ENCODE measurements at regions not wholly inside any gene's neighbourhood (a gene's known extent, or its start where the extent isn't known, plus 50 kb on each side); places are given as distances from the start of the nearest gene placed in this dataset.

- no peak for DNase-seq
Measured at GRCh38 chr1:193613041-193613440, 426.6 kb upstream of the B3GALT2 start.

GRCh38 chr1:193609592-193609991 lies 423.2 kb upstream of the B3GALT2 start:
- DNase-seq: no peak

- no peak for DNase-seq
Measured at GRCh38 chr1:193607787-193608186, 421.4 kb upstream of the B3GALT2 start.

- no peak for DNase-seq
Measured at GRCh38 chr1:193606035-193606434, 419.6 kb upstream of the B3GALT2 start.

GRCh38 chr1:193602705-193603104 lies 416.3 kb upstream of the B3GALT2 start:
- no peak for DNase-seq

GRCh38 chr1:193593147-193593885 lies 406.9 kb upstream of the B3GALT2 start:
- no peak for DNase-seq

GRCh38 chr1:193592317-193592716 lies 405.9 kb upstream of the B3GALT2 start:
- no peak for DNase-seq

GRCh38 chr1:193590102-193590501 lies 403.7 kb upstream of the B3GALT2 start:
- no peak for DNase-seq

- no peak for DNase-seq
Measured at GRCh38 chr1:193589597-193590040, 403.2 kb upstream of the B3GALT2 start.

GRCh38 chr1:193588311-193589082 lies 402.1 kb upstream of the B3GALT2 start:
- no peak for DNase-seq

- no peak for DNase-seq
Measured at GRCh38 chr1:193584731-193585239, 398.4 kb upstream of the B3GALT2 start.

- DNase-seq: no peak
Measured at GRCh38 chr1:193581341-193581740, 394.9 kb upstream of the B3GALT2 start.

GRCh38 chr1:193580419-193580818 lies 394.0 kb upstream of the B3GALT2 start:
- no peak for DNase-seq

GRCh38 chr1:193579323-193579722 lies 392.9 kb upstream of the B3GALT2 start:
- DNase-seq: no peak

- DNase-seq: no peak
Measured at GRCh38 chr1:193574913-193575312, 388.5 kb upstream of the B3GALT2 start.

GRCh38 chr1:193569983-193570269 lies 383.5 kb upstream of the B3GALT2 start:
- no peak for DNase-seq

- no peak for DNase-seq
Measured at GRCh38 chr1:193569096-193569982, 382.9 kb upstream of the B3GALT2 start.

GRCh38 chr1:193568512-193568911 lies 382.1 kb upstream of the B3GALT2 start:
- no peak for DNase-seq

- DNase-seq: no peak
Measured at GRCh38 chr1:193567937-193568336, 381.5 kb upstream of the B3GALT2 start.

GRCh38 chr1:193566735-193567134 lies 380.3 kb upstream of the B3GALT2 start:
- DNase-seq: no peak

GRCh38 chr1:193565971-193566577 lies 379.7 kb upstream of the B3GALT2 start:
- no peak for DNase-seq

GRCh38 chr1:193562121-193562520 lies 375.7 kb upstream of the B3GALT2 start:
- no peak for DNase-seq

GRCh38 chr1:193558491-193559028 lies 372.1 kb upstream of the B3GALT2 start:
- DNase-seq: no peak

Measured in activated CD8-positive, alpha-beta memory T cell treated with anti-CD3 and anti-CD28 coated beads, Interleukin-2, amount 50 U/mL, for 4 hours (primary cell).